Activated naive CD4-positive, alpha-beta T cell treated with anti-CD3 and anti-CD28 coated beads, Interleukin-2, amount 50 U/mL, for 24 hours (primary cell): ENCODE measurements at regions not wholly inside any gene's neighbourhood (a gene's known extent, or its start where the extent isn't known, plus 50 kb on each side); places are given as distances from the start of the nearest gene placed in this dataset.

Experiments
- H3K27ac Mint-ChIP-seq: one replicate; pipeline ENCODE4 v1.8.0; 2021; ENCODE audit warnings: mild to moderate bottlenecking, mixed read lengths
- H3K27me3 Mint-ChIP-seq: one replicate; pipeline ENCODE4 v1.8.0; 2021; ENCODE audit warnings: mixed read lengths
- H3K36me3 Mint-ChIP-seq: one replicate; pipeline ENCODE4 v1.8.0; 2021; ENCODE audit warnings: mixed read lengths
- H3K4me1 Mint-ChIP-seq: one replicate; pipeline ENCODE4 v1.8.0; 2021; ENCODE audit warnings: mixed read lengths
- H3K4me3 Mint-ChIP-seq: one replicate; pipeline ENCODE4 v1.8.0; 2021; ENCODE audit warnings: mild to moderate bottlenecking, mixed read lengths
- H3K9me3 Mint-ChIP-seq: one replicate; pipeline ENCODE4 v1.8.0; 2021; ENCODE audit warnings: mixed read lengths

GRCh38 chr3:18071833-18072232 lies 329.4 kb upstream of the TBC1D5 start:
- no peaks in the 10 kb centered on the region for H3K27me3 Mint-ChIP-seq
- no peak overlapping the region for H3K27ac Mint-ChIP-seq
- peaks cover 4% of the 10 kb centered on the region for H3K4me1 Mint-ChIP-seq
- H3K4me3 Mint-ChIP-seq, result no peak overlapping the region
- no peaks in the 10 kb centered on the region for H3K9me3 Mint-ChIP-seq
- H3K36me3 Mint-ChIP-seq, result no peaks in the 10 kb centered on the region

- no peaks in the 10 kb centered on the region for H3K36me3 Mint-ChIP-seq
- no peaks in the 10 kb centered on the region for H3K27me3 Mint-ChIP-seq
- H3K4me3 Mint-ChIP-seq, result no peak overlapping the region
- no peaks in the 10 kb centered on the region for H3K4me1 Mint-ChIP-seq
- H3K27ac Mint-ChIP-seq, result no peak overlapping the region
- H3K9me3 Mint-ChIP-seq, result no peaks in the 10 kb centered on the region
Measured at GRCh38 chr3:18070944-18071343, 328.5 kb upstream of the TBC1D5 start.

GRCh38 chr3:18070231-18070630 lies 327.8 kb upstream of the TBC1D5 start:
- Mint-ChIP-seq H3K27ac (no peak overlapping the region), H3K4me1 (no peaks in the 10 kb centered on the region), H3K4me3 (no peak overlapping the region), H3K36me3 (no peaks in the 10 kb centered on the region), H3K27me3 (no peaks in the 10 kb centered on the region), H3K9me3 (no peaks in the 10 kb centered on the region)

GRCh38 chr3:18069568-18069967 lies 327.1 kb upstream of the TBC1D5 start:
- H3K36me3 Mint-ChIP-seq, result no peaks in the 10 kb centered on the region
- no peak overlapping the region for H3K4me3 Mint-ChIP-seq
- H3K9me3 Mint-ChIP-seq, result no peaks in the 10 kb centered on the region
- no peak overlapping the region for H3K27ac Mint-ChIP-seq
- H3K4me1 Mint-ChIP-seq, result no peaks in the 10 kb centered on the region
- H3K27me3 Mint-ChIP-seq, result no peaks in the 10 kb centered on the region

GRCh38 chr3:18066899-18067582 lies 324.6 kb upstream of the TBC1D5 start:
- Mint-ChIP-seq H3K4me1 (no peaks in the 10 kb centered on the region), H3K27me3 (peaks cover 1% of the 10 kb centered on the region), H3K4me3 (no peak overlapping the region), H3K36me3 (no peaks in the 10 kb centered on the region), H3K27ac (no peak overlapping the region), H3K9me3 (no peaks in the 10 kb centered on the region)

GRCh38 chr3:18064586-18064985 lies 322.2 kb upstream of the TBC1D5 start:
- Mint-ChIP-seq H3K36me3 (no peaks in the 10 kb centered on the region), H3K27ac (no peak overlapping the region), H3K4me1 (no peaks in the 10 kb centered on the region), H3K27me3 (peaks cover 1% of the 10 kb centered on the region), H3K4me3 (no peak overlapping the region), H3K9me3 (no peaks in the 10 kb centered on the region)

GRCh38 chr3:18062657-18063025 lies 320.2 kb upstream of the TBC1D5 start:
- Mint-ChIP-seq H3K4me1 (no peaks in the 10 kb centered on the region), H3K27me3 (peaks cover 6% of the 10 kb centered on the region), H3K9me3 (no peaks in the 10 kb centered on the region), H3K27ac (no peak overlapping the region), H3K36me3 (no peaks in the 10 kb centered on the region), H3K4me3 (no peak overlapping the region)

- H3K4me3 Mint-ChIP-seq, result no peak overlapping the region
- no peak overlapping the region for H3K27ac Mint-ChIP-seq
- H3K4me1 Mint-ChIP-seq, result no peaks in the 10 kb centered on the region
- no peaks in the 10 kb centered on the region for H3K36me3 Mint-ChIP-seq
- H3K27me3 Mint-ChIP-seq, result peaks cover 6% of the 10 kb centered on the region
- no peaks in the 10 kb centered on the region for H3K9me3 Mint-ChIP-seq
Measured at GRCh38 chr3:18061737-18062656, 319.6 kb upstream of the TBC1D5 start.

GRCh38 chr3:18058666-18059065 lies 316.2 kb upstream of the TBC1D5 start:
- Mint-ChIP-seq H3K36me3 (peaks cover 4% of the 10 kb centered on the region), H3K27ac (no peak overlapping the region), H3K4me1 (no peaks in the 10 kb centered on the region)

GRCh38 chr3:18057471-18058091 lies 315.1 kb upstream of the TBC1D5 start:
- Mint-ChIP-seq H3K27me3 (peaks cover 5% of the 10 kb centered on the region), H3K4me3 (no peak overlapping the region), H3K9me3 (peaks cover 13% of the 10 kb centered on the region), H3K36me3 (peaks cover 4% of the 10 kb centered on the region), H3K4me1 (no peaks in the 10 kb centered on the region), H3K27ac (no peak overlapping the region)

More at GRCh38 chr3:18058666-18059065, 316.2 kb upstream of the TBC1D5 start:
- peaks cover 13% of the 10 kb centered on the region for H3K9me3 Mint-ChIP-seq
- peaks cover 5% of the 10 kb centered on the region for H3K27me3 Mint-ChIP-seq
- no peak overlapping the region for H3K4me3 Mint-ChIP-seq

GRCh38 chr3:18054625-18055024 lies 312.2 kb upstream of the TBC1D5 start:
- Mint-ChIP-seq H3K4me3 (no peak overlapping the region), H3K27ac (no peak overlapping the region), H3K36me3 (peaks cover 4% of the 10 kb centered on the region), H3K9me3 (peaks cover 13% of the 10 kb centered on the region), H3K4me1 (no peaks in the 10 kb centered on the region), H3K27me3 (peaks cover 5% of the 10 kb centered on the region)

- H3K9me3 Mint-ChIP-seq, result peaks cover 13% of the 10 kb centered on the region
- H3K36me3 Mint-ChIP-seq, result peaks cover 4% of the 10 kb centered on the region
- H3K27me3 Mint-ChIP-seq, result no peaks in the 10 kb centered on the region
- no peak overlapping the region for H3K4me3 Mint-ChIP-seq
- H3K4me1 Mint-ChIP-seq, result no peaks in the 10 kb centered on the region
- H3K27ac Mint-ChIP-seq, result no peak overlapping the region
Measured at GRCh38 chr3:18051306-18051705, 308.9 kb upstream of the TBC1D5 start.

GRCh38 chr3:18049096-18049495 lies 306.7 kb upstream of the TBC1D5 start:
- H3K36me3 Mint-ChIP-seq, result no peaks in the 10 kb centered on the region
- no peaks in the 10 kb centered on the region for H3K4me1 Mint-ChIP-seq
- H3K9me3 Mint-ChIP-seq, result no peaks in the 10 kb centered on the region
- H3K4me3 Mint-ChIP-seq, result no peak overlapping the region
- no peaks in the 10 kb centered on the region for H3K27me3 Mint-ChIP-seq
- H3K27ac Mint-ChIP-seq, result no peak overlapping the region

- H3K4me1 Mint-ChIP-seq, result no peaks in the 10 kb centered on the region
- no peak overlapping the region for H3K27ac Mint-ChIP-seq
- H3K27me3 Mint-ChIP-seq, result no peaks in the 10 kb centered on the region
- no peak overlapping the region for H3K4me3 Mint-ChIP-seq
- H3K9me3 Mint-ChIP-seq, result no peaks in the 10 kb centered on the region
- no peaks in the 10 kb centered on the region for H3K36me3 Mint-ChIP-seq
Measured at GRCh38 chr3:18047052-18047451, 304.6 kb upstream of the TBC1D5 start.

GRCh38 chr3:18046131-18046915 lies 303.9 kb upstream of the TBC1D5 start:
- Mint-ChIP-seq H3K9me3 (no peaks in the 10 kb centered on the region), H3K4me1 (no peaks in the 10 kb centered on the region)

More at GRCh38 chr3:18046131-18046915, 303.9 kb upstream of the TBC1D5 start:
- Mint-ChIP-seq H3K36me3 (no peaks in the 10 kb centered on the region), H3K27ac (no peak overlapping the region), H3K27me3 (peaks cover 2% of the 10 kb centered on the region), H3K4me3 (no peak overlapping the region)
